Breast epithelium (tissue), 4 donors: ENCODE measurements at regions not wholly inside any gene's neighbourhood (a gene's known extent, or its start where the extent isn't known, plus 50 kb on each side); places are given as distances from the start of the nearest gene placed in this dataset.
A peak's percentile ranks its signal among the peaks of the same experiment; 100 is the strongest.

ENCODE experiments used
- DNase-seq, 2 donors: peaks; one replicate each; pipeline ENCODE4 v3.0.0-alpha.2; 2019; ENCODE audit warnings: low spot score in 2 of 2
- H3K27ac ChIP-seq, 2 donors: fragments of 200-600 bp; sonication (generic) in 1 of 2; one replicate each; pipeline ENCODE4 v1.5.1; 2016 to 2019; ENCODE audit warnings: mild to moderate bottlenecking in 1 of 2
- H3K27me3 ChIP-seq, 2 donors: fragments of 200-600 bp; sonication (generic) in 1 of 2; one replicate each; pipeline versions ENCODE4 v1.5.1 to v1.6.0; 2017 to 2019; ENCODE audit warnings: control low read depth in 1 of 2, mild to moderate bottlenecking in 1 of 2
- H3K36me3 ChIP-seq: fragments of 200-600 bp; one replicate; pipeline ENCODE4 v1.5.1; 2019
- H3K4me1 ChIP-seq, 2 donors: fragments of 200-600 bp; sonication (generic); one replicate each; pipeline ENCODE4 v1.5.1; 2016 to 2019; ENCODE audit warnings: control low read depth in 1 of 2
- H3K4me3 ChIP-seq, 3 donors: fragments of 200-600 bp; sonication (generic); 1 replicate in 2 of 3; 2 replicates in 1 of 3; pipeline ENCODE4 v1.5.1; 2016 to 2019; ENCODE audit warnings: mild to moderate bottlenecking in 3 of 3, moderate library complexity in 2 of 3
- H3K9me3 ChIP-seq, 2 donors: fragments of 200-600 bp; sonication (generic) in 1 of 2; one replicate each; pipeline ENCODE4 v1.5.1; 2016 to 2019; ENCODE audit warnings: control low read depth in 1 of 2
- CTCF ChIP-seq, 3 donors: fragments of 450-650 bp; IDR thresholded peaks; one replicate each; pipeline ENCODE4 v1.5.1; 2016 to 2017; ENCODE audit warnings: antibody characterized with exemption in 3 of 3, mild to moderate bottlenecking in 3 of 3, moderate library complexity in 3 of 3
- POLR2A ChIP-seq: fragments of 450-650 bp; IDR thresholded peaks from one replicate; pipeline ENCODE4 v1.6.1; 2016; ENCODE audit warnings: antibody characterized with exemption, mild to moderate bottlenecking, moderate library complexity
- POLR2AphosphoS5 ChIP-seq, 3 donors: sonication (generic); formaldehyde crosslinking; IDR thresholded peaks; one replicate each; pipeline ENCODE4 v1.6.1; 2017; ENCODE audit warnings: antibody characterized with exemption in 3 of 3
- intact Hi-C: fragments of 100-400 bp; cut with DNase I; formaldehyde crosslinking; loops from one replicate; pipeline ENCODE4 v1.15.1; 2023; ENCODE audit warnings: low total_unique reads

GRCh38 chr10:78971094-78971682 lies 97.6 kb upstream of the ZMIZ1 start:
- peaks cover 16 to 17% of the 10 kb centered on the region in 2 donors for H3K4me1 ChIP-seq
- no peak overlapping the region for H3K27ac ChIP-seq
- intact Hi-C loops, result no loop called here

GRCh38 chr10:78972160-78972946 lies 96.4 kb upstream of the ZMIZ1 start:
- H3K36me3 ChIP-seq, result no peaks in the 10 kb centered on the region
- intact Hi-C loops, result no loop called here
- H3K4me1 ChIP-seq, result peaks cover 16 to 17% of the 10 kb centered on the region in 2 donors
- peak; percentile 46 to 70 for DNase-seq
- H3K27me3 ChIP-seq, result no peaks in the 10 kb centered on the region
- H3K9me3 ChIP-seq, result no peaks in the 10 kb centered on the region
- H3K4me3 ChIP-seq, result peak overlapping the region in 2 of 3 donors; percentile 59 to 70
- peak overlapping the region; percentile 100 for H3K27ac ChIP-seq
- peak in 1 of 3 donors; percentile 77 for TF ChIP-seq POLR2AphosphoS5 (IDR thresholded peaks at IDR 0.05)
- no peak for TF ChIP-seq POLR2A
- no peak for TF ChIP-seq CTCF (IDR thresholded peaks at IDR 0.05)

More at GRCh38 chr10:78971094-78971682, 97.6 kb upstream of the ZMIZ1 start:
- DNase-seq, result no peak
- Histone ChIP-seq H3K4me3 (no peak overlapping the region), H3K27me3 (no peaks in the 10 kb centered on the region), H3K9me3 (no peaks in the 10 kb centered on the region), H3K36me3 (no peaks in the 10 kb centered on the region)
- TF ChIP-seq CTCF (IDR thresholded peaks at IDR 0.05) (no peak), POLR2AphosphoS5 (IDR thresholded peaks at IDR 0.05) (no peak), POLR2A (no peak)

GRCh38 chr10:78972947-78973900 lies 95.5 kb upstream of the ZMIZ1 start:
- Histone ChIP-seq H3K27me3 (no peaks in the 10 kb centered on the region), H3K4me3 (peak overlapping the region; percentile 47 to 70 (median 59)), H3K9me3 (no peaks in the 10 kb centered on the region), H3K36me3 (no peaks in the 10 kb centered on the region), H3K27ac (peak overlapping the region; percentile 100), H3K4me1 (peaks cover 16 to 17% of the 10 kb centered on the region in 2 donors)
- peak; percentile 85 to 86 for DNase-seq
- intact Hi-C loops, result no loop called here
- peak in 2 of 3 donors; percentile 22 to 28 for TF ChIP-seq CTCF (IDR thresholded peaks at IDR 0.05)
- TF ChIP-seq POLR2A, result no peak
- peak; percentile 52 to 82 (median 76) for TF ChIP-seq POLR2AphosphoS5 (IDR thresholded peaks at IDR 0.05)

GRCh38 chr10:78973901-78974616 lies 94.7 kb upstream of the ZMIZ1 start:
- intact Hi-C loops, result no loop called here
- Histone ChIP-seq H3K27ac (peak overlapping the region; percentile 100), H3K9me3 (no peaks in the 10 kb centered on the region), H3K4me1 (peaks cover 16 to 17% of the 10 kb centered on the region in 2 donors), H3K36me3 (no peaks in the 10 kb centered on the region), H3K4me3 (peak overlapping the region; percentile 47 to 70 (median 59)), H3K27me3 (no peaks in the 10 kb centered on the region)
- no peak for TF ChIP-seq POLR2AphosphoS5 (IDR thresholded peaks at IDR 0.05)
- no peak for TF ChIP-seq CTCF (IDR thresholded peaks at IDR 0.05)
- no peak for TF ChIP-seq POLR2A
- DNase-seq, result peak in 1 of 2 donors; percentile 80
